SKM-1 treated with dmso at 0.1 percent for 144 hours (cell line): ENCODE measurements at regions not wholly inside any gene's neighbourhood (a gene's known extent, or its start where the extent isn't known, plus 50 kb on each side); places are given as distances from the start of the nearest gene placed in this dataset.

Experiments
- DNase-seq: peaks from one replicate; lab custom pipeline; 2025; ENCODE audit not compliant: unreplicated experiment; lab: John Stamatoyannopoulos, UW

DNA sequence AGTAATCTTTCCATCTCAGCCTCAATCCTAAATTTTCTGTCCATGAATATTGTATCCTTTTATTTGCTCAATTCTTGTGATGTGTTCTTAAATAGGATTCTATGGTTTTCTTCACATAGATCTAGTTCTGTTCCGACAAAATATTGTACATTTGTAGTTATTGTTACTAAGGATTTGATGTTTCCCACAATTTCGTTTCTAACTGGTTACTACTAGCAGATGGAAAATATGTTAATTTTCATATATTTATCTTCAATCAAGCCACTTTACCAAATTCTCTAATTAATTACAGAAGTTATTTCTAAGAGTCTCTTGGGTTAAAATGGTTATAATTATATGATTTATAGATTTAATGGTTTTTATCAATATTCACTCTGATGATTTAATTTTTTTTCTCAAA lies 60.3 kb downstream of the SEC61B start:
- no peak for DNase-seq

DNA sequence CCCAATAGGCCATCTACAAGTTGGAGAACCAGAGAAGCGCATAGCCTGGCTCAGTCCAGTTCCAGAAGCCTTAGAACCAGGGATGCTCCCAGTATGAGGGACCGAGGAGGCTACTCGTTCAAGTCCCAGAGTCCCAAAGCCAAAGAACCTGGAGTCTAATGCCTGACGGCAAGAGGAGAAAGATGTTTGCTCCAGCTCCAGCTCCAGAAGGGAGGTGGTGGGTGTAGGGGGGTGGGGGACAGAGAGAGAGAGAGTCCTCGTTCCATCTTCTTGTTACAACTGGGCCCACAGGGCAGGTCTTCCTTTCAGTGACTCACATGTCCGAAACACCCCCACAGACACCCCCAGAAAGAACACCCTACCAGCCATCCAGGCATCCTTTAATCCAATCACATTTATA lies 63.9 kb downstream of the SEC61B start:
- DNase-seq, result no peak

DNA sequence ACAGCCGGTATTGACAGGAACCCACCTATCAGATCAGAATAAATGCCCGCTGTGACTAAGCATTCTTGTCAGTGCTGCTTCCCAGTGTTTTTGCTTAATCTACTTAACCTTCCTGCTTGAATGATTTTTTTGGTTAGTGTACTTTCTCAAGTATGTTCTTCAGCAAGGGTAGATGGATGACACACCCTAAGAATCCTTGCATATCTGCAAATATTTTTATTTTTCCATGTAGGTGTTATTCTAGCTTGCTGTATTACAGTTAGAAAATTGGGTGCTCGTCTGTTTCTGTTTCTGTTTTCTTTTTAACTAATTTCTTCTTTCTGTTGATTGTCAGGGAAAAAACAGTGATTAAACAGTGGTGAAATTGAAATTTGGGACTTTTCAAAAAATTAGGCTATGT lies 64.5 kb downstream of the SEC61B start:
- DNase-seq, result no peak

DNA sequence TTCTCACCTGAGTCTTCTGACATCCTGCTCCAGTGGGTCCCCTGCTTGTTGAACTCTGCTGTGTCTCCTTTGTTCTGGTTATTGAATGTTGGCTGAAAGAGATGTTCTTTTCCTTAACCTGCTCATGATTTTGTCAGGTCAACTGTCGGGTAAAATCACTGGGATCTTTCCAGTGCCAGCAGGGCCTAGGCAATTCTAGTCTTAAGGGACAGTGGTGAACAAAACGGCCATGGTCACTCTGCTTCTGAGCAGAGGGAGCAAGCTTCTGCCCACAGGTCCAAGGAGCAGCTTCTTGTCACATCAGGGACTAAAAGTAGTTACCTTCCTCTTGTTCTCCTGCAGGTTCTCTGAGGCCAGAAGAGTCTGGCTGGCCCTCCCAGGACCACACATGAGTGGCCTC lies 65.6 kb downstream of the SEC61B start:
- no peak for DNase-seq

DNA sequence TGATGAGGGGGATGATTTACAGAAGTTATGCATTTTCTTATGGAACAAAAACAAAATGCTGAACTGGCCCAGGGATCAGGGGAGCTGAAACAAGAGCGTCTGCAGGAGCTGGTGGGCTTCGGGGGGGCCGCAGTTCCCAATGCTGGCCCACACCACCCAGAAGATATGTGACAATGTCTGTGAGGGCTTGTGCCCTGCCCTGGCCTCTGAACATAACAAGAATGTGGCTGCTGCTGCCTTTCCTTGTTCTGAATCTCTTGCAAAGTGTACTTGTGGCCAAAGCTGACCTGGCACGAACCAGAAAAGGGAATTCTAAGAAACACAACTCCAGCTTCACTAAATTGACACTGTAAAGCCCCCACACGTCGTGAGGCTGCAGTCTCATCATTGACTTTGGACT lies 66.7 kb downstream of the SEC61B start:
- DNase-seq, result no peak

DNA sequence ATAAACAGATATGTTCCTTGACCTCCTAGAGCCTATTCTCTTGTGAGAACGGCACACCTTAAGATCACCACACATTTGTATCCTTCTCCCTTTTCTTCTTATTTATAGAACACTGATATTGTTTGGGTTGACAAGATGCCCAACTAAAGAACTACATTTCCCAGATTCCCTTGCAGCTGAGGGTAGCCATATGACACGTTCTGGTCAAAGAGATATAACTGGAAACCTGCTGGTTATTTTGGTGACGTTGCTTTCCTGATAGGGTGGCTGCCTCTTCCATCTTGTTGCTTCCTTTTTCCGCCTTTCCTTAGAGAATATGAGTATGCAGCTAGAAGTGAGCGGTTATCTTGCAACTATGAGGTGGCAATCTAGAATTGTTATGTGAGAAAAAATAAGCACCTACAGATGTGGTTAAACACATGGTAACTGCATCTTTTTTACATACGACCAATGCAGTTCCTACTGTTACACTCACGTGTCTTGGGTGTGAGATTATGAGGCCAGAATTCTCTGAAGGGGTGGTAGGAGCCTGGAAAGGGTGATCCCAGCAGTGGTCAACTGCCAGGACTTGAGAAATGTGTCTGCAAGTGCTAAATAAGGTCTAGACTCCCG lies 72.9 kb downstream of the SEC61B start:
- DNase-seq, result no peak

DNA sequence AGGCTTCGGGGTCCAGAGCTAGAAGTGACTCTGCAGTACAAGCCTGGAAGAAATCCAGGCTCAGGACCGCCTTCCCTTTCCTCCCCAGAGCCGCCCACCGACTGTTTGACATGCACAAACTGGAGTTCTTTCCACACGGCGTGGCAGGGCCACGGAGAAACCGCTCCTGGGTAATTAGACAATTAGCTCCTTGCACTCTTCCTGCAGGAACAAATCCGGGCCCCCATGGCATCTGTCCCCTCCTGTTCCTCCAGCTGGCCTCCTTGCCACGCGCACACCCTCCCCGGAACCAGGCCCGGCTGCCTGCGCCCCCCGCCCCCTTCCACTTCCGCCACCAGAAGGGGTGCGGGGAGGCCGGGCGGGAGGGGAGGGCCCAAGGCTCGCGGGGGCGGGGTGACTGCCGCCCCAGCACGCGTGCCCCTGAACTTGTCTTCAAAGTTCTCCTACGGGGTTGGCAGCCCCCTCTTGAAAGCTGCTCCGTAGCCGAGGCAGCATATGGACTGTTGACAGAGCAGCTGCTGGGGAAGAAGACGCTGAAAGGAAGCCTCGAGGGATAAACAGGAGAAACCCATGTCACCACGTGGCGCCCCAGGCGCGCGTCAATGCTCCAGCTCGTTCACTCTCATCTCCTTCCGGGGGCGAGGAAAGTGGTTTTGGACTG lies 74.3 kb downstream of the SEC61B start:
- no peak for DNase-seq

DNA sequence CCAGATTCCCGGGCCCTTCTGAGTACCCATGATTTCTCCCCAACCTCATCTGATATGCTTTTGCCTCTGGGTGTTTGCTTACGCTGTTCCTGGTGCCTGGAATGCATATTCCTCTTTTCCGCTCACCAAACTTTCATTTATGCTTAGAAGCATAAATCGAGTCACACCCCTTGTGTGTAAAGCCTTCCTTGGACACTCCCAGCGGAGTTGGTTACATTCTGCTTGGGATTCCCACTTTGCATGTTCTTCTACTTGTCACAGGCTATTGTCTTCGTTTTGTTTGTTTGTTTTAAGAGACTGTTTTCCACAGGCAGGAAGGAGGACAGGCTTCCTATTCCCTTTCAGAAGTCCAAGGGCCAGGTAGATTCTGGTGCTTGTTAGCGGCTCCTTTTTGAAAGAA lies 76.5 kb downstream of the SEC61B start:
- no peak for DNase-seq

DNA sequence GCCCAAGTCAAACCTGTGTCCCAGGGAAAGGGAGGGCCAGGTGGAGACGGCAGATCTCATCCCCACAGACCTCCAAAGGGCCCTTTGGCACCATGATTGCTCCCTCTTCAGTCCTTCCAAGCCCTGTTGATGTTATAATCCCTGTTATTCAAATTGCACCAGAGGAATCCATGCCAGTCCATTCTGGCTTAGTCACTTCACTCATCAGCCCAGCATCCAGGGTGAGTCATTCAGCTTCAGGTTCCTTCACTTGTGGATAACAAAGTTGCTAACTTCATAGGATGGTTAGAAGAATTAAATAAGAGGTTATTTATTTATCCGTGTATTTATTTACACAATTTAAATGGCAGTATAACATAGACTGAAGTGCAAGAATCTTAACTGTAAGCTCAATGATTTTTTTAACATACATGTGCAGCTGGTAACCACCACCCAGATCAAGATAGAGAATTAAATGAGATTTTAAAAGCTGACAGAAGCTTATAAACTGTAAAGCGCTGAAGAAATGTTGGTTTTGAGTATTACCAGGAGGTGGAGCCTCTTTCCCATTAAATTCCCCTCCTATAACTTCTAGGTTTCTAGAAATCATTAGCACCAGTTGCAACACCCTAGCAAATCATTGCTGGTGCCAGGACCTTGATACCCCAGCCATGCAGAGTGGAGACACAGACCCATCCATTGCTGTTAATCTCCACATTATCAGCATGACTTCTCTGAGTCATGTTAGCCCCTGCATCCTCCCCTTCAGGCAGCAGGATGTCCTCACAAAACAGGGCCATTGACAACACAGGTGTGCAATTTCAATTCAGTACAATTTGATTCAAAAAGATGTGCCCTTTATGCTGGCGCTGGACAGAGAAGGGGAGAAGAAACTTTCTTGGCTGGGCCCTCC lies 77.4 kb downstream of the SEC61B start:
- no peak for DNase-seq

DNA sequence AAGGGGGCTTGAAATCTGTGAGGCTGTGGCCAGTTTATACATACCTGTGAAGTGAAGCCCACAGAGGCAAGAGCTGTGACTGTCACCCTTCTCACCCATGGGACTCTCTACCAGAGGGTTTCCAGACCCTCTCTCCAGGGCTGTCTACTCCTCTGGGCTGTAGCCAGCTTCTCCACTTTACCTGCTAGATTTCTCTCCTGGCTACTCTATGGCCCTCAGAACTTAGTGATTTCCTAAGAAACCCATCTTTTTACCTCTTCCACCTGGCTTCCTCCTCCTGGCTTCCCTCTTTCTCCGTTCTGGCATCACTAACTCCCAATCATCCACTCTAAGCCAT lies 78.0 kb downstream of the SEC61B start:
- no peak for DNase-seq

DNA sequence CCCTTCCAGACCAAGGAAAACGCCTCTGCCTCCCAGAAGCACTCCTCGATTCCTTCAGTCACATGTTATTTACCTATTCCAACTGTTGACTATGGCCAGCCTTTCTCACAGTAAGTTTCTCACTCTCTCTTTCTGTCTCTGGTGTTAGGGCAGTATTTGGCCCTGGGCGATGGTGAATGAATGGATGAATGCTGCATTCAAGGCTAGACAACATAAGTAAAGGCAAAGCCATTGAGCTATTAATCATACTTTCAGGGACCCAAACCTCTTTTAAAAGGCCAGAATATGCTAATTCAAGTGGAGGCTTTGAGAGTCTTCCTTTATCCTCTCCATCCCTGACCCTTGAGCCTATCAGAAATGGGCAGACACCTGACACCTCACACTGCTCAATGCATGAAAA lies 78.5 kb downstream of the SEC61B start:
- DNase-seq, result no peak

DNA sequence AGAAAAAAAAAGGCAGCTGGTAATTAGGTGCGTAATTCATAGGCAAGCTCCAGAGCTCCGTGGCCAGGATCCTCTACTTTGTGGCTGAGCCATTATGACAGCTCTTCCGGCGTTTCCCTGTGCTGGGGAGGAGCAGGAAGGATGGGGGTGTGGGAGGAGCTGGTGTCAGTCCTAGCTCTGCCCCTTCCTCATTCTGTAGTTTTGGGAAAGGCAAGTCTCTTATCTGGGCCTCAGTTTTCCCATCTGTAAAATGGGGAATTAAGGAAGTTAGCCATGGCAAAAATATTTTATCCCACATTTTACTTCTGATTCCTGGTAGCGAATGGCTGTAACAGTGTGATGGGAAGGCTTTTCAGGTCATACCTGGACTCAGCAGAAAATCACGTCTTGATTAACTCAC lies 81.1 kb downstream of the SEC61B start:
- no peak for DNase-seq

DNA sequence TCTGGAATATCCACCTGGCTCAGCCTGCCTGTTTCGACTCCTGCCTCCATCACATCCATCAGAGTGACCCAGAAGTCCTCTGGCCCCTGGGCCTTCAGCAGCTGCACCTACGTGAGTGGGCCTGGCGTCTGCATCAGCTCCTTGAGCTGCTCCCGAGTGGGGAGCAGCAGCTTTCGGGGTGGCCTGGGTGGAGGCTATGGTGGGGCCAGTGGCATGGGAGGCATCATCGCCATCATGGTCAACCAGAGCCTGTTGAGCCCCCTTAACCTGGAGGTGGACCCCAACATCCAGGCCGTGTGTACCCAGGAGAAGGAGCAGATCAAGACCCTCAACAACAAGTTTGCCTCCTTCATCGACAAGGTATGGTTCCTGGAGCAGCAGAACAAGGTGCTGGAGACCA lies 83.0 kb downstream of the SEC61B start:
- no peak for DNase-seq

DNA sequence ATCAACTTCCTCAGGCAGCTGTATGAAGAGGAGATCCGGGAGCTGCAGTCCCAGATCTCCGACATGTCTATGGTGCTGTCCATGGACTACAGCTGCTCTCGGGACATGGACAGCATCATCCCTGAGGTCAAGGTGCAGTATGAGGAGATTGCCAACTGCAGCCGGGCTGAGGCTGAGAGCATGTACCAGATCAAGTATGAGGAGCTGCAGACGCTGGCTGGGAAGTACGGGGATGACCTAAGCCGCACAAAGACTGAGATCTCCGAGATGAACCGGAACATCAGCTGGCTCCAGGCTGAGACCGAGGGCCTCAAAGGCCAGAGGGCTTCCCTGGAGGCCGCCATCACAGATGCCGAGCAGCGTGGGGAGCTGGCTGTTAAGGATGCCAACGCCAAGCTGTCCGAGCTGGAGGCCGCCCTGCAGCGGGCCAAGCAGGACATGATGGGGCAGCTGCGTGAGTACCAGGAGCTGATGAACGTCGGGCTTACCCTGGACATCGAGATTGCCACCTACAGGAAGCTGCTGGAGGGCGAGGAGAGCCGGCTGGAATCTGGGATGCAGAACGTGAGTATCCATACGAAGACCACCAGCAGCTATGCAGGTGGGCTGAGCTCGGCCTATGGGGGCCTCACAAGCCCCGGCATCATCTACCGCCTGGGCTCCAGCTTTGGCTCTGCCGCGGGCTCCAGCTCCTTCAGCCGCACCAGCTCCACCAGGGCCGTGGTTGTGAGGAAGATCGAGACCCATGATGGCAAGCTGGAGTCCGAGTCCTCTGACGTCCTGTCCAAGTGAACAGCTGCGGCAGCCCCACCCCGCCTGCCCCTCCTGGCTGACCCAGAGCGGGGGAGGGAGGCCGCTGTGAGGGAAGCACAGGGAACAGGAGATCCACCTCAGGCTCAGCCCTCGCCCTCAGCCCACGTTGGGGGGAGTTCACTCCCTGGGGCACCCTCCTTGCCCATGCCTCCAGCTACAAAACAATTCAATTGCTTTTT lies 84.0 kb downstream of the SEC61B start:
- no peak for DNase-seq

DNA sequence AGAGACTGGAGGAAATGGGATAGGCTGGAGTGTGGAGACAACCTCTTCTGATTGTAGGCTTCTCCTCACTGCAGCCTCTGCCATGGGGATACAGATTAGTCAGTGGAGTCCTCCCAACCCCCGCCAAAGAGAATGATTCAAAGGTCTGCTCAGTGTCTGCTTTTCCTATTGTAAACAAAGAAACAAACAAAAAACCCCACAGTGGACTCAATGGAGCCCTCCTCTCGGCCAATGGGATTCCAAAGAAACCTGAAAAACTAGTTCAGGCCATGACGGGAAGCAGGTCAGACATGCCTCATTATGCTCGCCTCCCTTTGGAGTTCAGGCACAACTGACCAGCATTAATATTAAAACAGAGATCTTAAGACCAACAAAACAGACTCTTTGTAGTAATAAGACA lies 85.8 kb downstream of the SEC61B start:
- no peak for DNase-seq

DNA sequence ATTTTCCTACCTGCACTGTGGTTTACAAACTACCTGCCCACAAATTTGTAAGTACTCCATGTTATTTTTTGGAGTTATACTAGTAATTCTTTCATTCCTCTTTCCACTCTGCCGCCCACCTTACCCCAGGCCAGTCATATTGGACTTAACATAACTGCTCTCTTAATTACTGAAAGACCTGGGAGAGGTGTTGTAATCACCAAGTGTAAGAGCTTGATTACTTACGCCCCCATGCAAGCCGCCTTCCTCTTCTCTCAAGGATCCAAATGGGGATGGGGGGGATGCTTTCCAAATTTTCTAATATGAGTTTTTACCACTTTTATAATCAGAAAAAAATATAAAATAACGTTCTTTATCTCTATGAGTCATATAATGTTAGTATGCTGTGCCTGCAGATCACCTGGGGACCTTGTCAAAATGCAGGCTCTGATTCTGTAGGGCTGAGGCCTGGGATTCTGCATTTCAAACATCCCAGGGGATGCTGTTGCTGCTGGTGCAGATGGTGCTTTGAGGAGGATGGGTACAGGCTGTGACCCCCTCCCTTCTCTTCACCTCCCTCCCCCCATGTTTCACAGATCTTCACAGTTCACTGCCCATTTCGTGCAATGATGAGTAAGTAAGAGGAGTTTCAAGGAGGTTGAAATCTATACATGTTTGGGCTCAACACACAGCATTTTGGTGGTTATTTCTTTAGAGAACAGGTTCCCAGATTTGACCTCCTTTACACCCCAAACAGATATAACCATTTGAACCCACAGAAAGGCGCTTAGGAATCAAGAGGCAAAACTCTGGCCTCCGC lies 87.3 kb downstream of the SEC61B start:
- DNase-seq, result no peak

DNA sequence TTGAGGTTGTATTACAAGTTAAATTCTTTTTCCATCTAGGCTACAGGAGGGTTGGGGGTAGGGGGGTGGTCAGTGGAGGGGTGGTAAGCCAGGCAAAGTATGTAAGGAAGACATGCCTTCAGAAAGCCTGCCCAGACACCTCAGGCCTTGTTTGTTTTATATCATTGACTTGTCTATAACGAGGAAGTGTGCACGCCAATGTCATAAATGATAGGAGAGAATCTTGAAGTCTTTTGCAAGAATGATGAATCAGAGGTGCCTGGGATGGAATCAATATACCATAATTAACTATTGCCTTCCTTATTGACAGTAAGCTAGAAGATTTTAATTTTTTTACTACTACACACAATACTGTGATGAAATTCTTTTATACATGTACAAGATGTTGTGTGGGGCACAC lies 90.7 kb downstream of the SEC61B start:
- no peak for DNase-seq

DNA sequence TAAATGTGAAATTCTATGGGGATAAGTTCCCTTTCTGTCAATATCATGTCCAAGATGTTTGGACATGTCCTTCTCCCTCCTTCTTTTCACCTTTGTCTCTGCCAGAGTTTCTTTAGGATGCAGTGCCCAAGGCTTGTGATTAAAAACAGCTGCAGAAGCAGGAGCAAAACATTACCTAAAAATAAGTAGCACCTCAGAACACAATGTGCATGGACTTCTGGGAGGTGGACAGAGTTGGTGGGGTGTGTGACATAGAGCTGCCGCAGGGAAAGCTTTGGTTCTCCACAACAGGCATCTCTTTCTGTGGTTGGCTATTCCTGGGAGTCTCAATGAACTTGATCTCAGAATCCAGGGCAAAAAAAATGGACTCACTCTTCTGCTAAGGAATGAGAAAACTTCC lies 97.0 kb downstream of the SEC61B start:
- DNase-seq, result no peak

DNA sequence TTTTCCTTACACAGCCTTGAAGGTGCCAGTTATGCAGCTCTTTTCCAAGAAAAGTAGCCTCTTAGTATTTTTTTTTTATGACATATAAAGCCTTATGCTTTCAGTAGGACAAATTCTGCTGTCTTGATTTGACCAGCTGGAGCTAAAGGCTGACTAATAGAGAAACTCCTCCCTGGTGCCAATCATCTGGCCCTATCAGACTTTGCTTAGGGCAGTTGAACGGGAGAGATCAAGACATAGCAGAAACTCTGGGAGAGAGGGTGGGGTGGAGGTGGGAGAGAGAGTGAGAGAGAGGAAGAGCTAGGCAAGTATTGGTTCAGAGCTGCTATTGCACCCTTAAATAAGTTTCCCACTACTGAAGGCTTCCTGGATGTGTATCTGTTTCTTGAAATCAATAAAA lies 100.2 kb downstream of the SEC61B start:
- no peak for DNase-seq

DNA sequence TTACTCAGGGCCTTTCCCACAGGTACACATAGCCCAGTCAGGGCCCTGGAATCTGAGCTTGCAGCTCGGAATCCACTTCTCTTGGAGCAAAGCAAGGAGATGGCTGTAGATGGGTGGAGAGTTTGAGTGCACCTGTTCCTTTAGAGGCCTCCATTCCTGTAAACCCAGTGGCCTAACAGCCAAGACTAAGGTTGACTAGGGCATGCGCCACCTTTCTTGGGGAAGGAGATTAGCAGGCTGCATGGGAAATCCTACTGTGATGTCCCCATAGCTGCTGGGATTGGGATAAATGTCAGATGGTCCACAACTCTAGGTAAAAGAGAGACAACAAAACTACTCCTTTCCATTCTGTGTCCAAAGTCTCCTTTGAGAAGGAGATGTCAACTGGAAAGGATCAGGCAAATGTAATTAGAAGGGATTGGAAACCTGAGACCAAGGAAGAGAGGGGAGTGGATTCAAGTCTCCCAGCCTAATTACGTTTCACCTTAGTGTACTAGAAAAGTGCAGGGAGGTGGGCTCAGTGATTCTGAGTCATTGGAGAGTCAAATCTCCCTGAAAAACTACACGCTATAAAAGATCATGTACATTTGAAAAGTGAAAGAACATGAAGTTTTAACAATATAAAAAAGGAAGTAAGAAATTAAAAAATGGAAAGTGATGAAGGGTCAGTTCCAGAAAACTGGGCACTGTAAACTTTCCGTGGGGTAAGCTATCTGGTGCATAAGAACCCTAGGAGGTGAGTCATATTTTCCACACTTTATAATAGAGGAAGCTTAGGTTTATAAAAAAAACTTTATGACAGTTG lies 104.2 kb downstream of the SEC61B start:
- DNase-seq, result no peak
